RWPE1 (cell line): ENCODE measurements at regions not wholly inside any gene's neighbourhood (a gene's known extent, or its start where the extent isn't known, plus 50 kb on each side); places are given as distances from the start of the nearest gene placed in this dataset.
"Not testable (repeated sequence)": the region's sequence is repeated elsewhere in the genome, so short reads cannot be mapped to it uniquely, and the experiment has no call there.

ENCODE experiments used
- CTCF ChIA-PET: fragments of 350-600 bp; sonication (Branson Sonifier 250); formaldehyde crosslinking; extraction: SDS; loops from one replicate; lab custom pipeline; 2021; lab: Yijun Ruan, JAX
- POLR2A ChIA-PET: fragments of 400-600 bp; formaldehyde crosslinking; extraction: SDS; loops from one replicate; lab custom pipeline; 2020; ENCODE audit warnings: antibody characterized with exemption; ENCODE audit not compliant: low non-redundant PET; lab: Yijun Ruan, JAX
- DNase-seq: peaks from one replicate; pipeline ENCODE4 v3.0.0; 2012; ENCODE audit warnings: low spot score
- H3K27ac ChIP-seq: fragments of 450-650 bp; 2 replicates; pipeline ENCODE4 v1.5.1; 2017
- TF ChIP-seq, protein P1 (sequence below): fragments of 450-650 bp; conservative IDR thresholded peaks from 2 replicates; pipeline ENCODE4 v1.5.1; 2017; ENCODE audit warnings: low read depth, mild to moderate bottlenecking

DNA sequence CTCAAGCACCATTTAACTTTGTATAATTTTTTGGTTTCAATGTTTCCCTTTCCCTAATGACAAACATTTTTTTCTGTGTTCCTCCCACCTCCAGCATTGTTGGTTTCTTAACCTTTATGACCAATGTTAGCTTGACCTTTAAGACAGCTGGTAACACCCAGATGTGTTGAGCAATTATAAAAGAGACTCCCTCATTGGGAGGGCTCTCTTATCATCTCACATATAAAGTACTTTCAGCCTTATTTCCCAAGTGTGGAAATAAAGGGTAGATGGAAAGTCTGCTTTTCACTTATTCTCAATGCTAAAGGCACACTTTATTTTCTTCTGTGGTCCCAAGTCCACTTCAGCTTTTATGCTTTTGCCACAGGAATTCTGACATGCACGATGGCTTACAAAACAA is 1420.4 kb downstream of the RAPGEF2 start:
- ChIA-PET CTCF (no interaction called here), POLR2A (no interaction called here)
- no peak for DNase-seq
- no peak overlapping the region for H3K27ac ChIP-seq
- TF ChIP-seq, protein P1, sequence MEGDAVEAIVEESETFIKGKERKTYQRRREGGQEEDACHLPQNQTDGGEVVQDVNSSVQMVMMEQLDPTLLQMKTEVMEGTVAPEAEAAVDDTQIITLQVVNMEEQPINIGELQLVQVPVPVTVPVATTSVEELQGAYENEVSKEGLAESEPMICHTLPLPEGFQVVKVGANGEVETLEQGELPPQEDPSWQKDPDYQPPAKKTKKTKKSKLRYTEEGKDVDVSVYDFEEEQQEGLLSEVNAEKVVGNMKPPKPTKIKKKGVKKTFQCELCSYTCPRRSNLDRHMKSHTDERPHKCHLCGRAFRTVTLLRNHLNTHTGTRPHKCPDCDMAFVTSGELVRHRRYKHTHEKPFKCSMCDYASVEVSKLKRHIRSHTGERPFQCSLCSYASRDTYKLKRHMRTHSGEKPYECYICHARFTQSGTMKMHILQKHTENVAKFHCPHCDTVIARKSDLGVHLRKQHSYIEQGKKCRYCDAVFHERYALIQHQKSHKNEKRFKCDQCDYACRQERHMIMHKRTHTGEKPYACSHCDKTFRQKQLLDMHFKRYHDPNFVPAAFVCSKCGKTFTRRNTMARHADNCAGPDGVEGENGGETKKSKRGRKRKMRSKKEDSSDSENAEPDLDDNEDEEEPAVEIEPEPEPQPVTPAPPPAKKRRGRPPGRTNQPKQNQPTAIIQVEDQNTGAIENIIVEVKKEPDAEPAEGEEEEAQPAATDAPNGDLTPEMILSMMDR: no peak

DNA sequence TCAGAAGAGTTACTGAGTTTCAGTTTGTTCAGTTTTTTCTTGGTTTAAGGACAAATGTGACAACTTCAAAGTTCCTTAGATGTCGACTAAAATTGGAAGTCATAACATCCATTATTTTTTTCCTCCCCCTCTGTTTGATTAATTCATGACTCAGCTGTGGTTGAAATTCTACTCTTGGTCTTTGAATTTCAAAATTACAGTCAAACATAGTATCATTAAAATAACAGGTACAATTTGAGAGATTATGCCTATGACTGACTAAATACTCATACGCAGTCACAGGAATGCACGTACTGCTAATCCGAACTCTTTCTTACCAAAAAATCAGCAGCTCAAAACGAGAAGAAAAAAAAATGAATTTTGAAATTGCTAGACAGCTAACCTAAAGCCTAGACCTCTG is 1434.8 kb downstream of the RAPGEF2 start:
- TF ChIP-seq, protein P1: no peak
- no peak overlapping the region for H3K27ac ChIP-seq
- ChIA-PET POLR2A (no interaction called here), CTCF (interaction anchor here (0.6 kb wide), 1 partner anchor 36 kb away, joined by 3 read pairs; no protein-coding TSS in a partner anchor)
- no peak for DNase-seq

DNA sequence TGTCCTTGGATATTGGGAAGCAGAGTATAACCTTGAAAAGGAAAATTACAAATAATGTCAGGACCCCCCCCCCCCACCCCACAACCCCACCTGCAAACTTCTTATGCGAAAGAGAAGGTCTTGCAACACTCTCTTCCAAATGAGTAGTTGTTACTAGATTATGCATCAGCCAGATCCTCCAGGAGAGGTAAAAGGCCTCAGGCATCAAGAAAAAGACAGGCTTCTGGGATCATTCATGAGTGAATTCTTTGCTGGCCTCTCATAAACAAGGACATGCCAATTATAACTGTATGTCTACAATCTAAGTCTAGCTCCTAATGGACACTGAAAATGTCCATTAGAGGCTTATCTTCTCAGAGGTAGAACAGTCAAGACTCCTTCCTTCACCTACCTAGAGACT is 1443.3 kb downstream of the RAPGEF2 start:
- no peak for DNase-seq
- CTCF ChIA-PET: no interaction called here
- POLR2A ChIA-PET: no interaction called here
- TF ChIP-seq, protein P1: no peak
- H3K27ac ChIP-seq: no peak overlapping the region

DNA sequence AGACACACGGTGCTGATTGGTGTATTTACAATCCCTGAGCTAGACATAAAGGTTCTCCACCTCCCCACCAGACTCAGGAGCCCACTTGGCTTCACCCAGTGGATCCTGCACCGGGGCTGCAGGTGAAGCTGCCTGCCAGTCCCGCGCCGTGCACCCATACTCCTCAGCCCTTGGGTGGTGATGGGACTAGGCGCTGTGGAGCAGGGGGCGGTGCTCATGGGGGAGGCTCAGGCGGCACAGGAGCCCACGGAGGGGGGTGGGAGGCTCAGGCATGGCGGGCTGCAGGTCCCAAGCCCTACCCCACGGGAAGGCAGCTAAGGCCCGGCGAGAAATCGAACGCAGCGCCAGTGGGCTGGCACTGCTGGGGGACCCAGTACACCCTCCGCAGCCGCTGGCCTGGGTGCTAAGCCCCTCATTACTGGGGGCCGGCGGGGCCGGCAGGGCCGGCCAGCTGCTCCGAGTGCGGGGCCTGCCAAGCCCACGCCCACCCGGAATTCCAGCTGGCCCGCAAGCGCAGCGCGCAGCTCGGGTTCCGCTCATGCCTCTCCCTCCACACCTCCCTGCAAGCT is 1447.2 kb downstream of the RAPGEF2 start:
- H3K27ac ChIP-seq, POLR2A ChIA-PET, CTCF ChIA-PET, DNase-seq: not testable (repeated sequence)

DNA sequence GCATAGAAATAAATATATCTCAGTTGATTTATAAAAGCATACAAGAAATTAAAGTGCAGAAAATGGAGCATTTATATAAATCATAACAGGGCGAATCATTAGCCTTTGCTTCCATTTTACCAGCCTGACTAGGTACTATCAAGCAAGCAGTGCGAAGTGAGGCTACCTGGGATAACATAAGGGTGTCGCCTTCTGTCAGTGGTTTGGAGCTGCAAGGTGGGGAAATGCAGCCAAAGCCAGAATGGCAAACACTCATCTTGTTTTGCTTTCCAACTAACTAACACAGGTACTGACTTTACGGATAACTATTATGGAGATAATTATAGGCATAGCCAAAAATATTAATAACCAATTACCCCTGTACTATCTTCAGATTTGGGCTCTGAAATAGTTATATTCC is 1459.8 kb downstream of the RAPGEF2 start:
- CTCF ChIA-PET: no interaction called here
- DNase-seq: no peak
- no peak overlapping the region for H3K27ac ChIP-seq
- TF ChIP-seq, protein P1: no peak
- POLR2A ChIA-PET: no interaction called here

DNA sequence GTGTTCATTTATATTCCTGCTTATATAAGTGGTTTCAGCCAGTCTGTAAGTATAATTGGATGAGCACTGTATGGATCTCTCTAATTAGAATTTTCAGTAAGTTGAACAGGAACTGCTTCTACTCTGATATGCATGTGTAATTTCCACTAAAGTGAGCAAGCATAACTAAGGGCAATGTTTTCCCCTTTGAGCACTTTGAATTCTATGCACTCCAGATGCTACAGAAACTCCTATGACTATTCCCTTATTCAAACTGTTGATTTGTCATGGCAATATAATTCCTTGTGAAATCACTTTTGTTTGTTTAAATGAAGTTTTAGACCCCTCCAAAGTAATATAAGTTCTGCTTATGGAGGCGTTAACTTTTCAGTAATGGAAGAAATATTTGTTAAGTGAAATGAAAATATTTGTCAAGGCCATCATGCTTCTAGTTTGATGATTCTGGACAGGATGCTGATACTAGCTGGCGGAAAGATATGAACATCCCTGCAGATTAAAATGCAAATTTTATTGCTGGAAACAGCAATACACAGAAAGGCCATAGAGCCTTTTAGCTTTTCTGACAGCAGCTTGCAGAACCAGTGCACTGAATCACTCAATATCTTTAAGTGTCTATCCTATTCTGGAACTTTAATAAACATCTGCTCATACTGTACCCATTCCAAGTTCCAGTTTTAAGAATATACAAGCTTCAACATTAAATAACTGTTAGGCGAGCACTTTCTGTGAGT is 1460.8 kb downstream of the RAPGEF2 start:
- POLR2A ChIA-PET: no interaction called here
- CTCF ChIA-PET: no interaction called here
- DNase-seq: no peak
- no peak overlapping the region for H3K27ac ChIP-seq
- TF ChIP-seq, protein P1: no peak

DNA sequence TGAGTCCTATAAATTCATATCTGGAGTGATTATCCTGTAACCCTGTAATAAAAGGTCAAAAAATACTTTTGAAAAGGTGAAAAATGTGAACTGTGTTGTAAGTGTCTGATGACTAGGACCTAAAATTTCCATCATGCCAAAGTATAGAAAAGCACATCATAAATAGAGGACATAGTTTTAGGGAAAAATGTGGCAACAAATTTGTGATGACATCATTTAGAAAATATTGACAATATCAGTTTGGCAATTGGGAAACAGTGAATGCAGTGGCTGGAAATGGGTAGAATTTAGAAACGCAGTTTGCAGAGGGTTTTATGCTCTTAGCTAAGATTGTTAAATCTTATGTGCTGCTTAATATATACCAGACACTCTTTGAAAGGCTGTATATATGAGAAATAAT is 1464.8 kb downstream of the RAPGEF2 start:
- TF ChIP-seq, protein P1: no peak
- ChIA-PET POLR2A (no interaction called here), CTCF (no interaction called here)
- no peak for DNase-seq
- H3K27ac ChIP-seq: no peak overlapping the region
